ENCODE measurements at regions not wholly inside any gene's neighbourhood (a gene's known extent, or its start where the extent isn't known, plus 50 kb on each side); places are given as distances from the start of the nearest gene placed in this dataset.
A peak's percentile ranks its signal among the peaks of the same experiment; 100 is the strongest.

DNA sequence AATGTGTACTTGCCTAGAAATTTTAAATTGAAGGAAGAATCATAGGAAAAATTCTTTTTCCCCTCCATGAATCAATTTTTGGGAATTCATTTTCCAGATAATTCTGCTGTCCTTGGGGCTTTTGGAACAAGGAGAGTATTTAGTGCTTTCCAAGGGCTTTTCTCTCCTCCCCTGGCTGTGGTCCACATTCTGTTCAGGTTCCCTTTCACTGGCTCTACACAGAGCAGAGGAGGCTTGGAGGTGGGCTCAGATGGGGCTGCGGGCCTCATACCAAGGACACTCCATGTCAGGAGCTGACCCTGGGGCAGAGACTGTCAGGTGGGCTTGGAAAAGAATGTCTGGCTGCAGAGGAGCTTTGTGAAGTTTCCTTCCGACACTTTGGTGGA is 128.1 kb downstream of the GADD45G start:
- no peak for ATAC-seq

DNA sequence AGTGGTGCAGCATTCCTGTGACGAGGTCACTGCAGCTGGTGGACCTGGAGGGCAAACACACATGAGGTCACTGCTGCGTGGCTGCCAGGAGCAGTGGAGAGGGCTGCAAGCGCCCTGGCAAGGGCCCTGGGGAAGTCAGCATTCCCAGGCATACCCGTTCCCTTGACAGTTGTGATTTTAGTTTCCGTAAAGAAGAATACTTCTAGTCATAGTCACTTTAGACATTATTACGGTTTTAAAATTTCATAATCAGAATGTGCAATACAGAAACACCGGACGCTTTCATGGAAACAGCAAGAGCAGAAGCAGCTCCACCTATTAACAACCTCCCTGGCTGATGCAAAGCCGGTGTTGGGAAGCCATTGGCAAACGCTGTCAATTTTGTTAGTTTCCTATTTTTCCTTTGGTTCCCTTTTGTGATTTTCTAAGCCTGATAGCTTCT is 129.8 kb downstream of the GADD45G start:
- H3K4me1 Mint-ChIP-seq: peaks cover 9% of the 10 kb centered on the region
- DNase-seq (no peak), ATAC-seq (no peak)
- no peaks in the 10 kb centered on the region for H3K9me3 Mint-ChIP-seq
- no peak overlapping the region for H3K27ac Mint-ChIP-seq
- no peaks in the 10 kb centered on the region for H3K36me3 Mint-ChIP-seq (ENCODE audit: low read depth)
- no peaks in the 10 kb centered on the region for H3K27me3 Mint-ChIP-seq
- no peak overlapping the region for H3K4me3 Mint-ChIP-seq

More for the DNA sequence above, 128.1 kb downstream of the GADD45G start:
- no peaks in the 10 kb centered on the region for H3K27me3 Mint-ChIP-seq
- DNase-seq: no peak
- H3K36me3 Mint-ChIP-seq (ENCODE audit: low read depth): no peaks in the 10 kb centered on the region
- no peaks in the 10 kb centered on the region for H3K4me1 Mint-ChIP-seq
- no peak overlapping the region for H3K4me3 Mint-ChIP-seq
- H3K27ac Mint-ChIP-seq: no peak overlapping the region
- H3K9me3 Mint-ChIP-seq: no peaks in the 10 kb centered on the region

DNA sequence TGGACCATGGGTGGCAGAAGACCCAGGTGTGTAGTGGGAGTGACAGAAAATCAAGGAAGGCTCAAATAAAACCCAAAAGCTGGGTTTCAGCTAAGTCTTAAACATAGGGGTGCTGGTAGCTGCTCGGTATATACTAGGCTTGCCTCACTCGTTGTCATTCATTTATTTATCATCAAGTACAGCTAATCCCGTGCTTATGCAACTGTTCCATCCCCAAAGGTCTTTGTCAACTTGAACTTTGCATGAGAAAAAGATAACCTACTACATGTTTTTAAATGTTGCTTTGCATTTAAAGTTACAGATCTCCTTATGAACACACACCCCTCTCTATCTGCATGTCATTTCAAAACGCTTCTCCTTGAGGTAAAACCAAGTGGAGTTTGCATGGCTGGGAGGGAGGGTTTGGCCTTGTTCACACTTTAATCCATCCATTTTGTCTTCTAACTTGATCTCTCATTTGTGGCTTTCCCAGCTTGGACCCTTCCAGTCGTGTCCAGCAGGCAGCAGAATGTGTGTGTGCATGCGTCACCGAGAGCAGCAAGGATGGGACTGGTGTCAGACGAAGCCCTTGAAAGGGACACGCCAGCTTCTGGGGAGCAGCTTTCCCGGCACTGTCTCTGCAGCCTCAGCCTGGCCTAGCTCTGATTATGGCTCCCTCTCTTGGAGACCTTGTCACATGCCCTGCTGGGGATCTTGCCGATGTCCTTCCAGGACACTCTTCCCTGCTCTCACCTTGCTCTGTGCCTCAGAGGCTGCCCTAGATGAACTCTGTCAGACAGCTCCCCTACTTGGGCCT is 133.5 kb downstream of the GADD45G start:
- no peak overlapping the region for H3K4me3 Mint-ChIP-seq
- no peak overlapping the region for H3K27ac Mint-ChIP-seq
- H3K27me3 Mint-ChIP-seq: no peaks in the 10 kb centered on the region
- ATAC-seq: no peak
- H3K4me1 Mint-ChIP-seq: peaks cover 43% of the 10 kb centered on the region
- no peaks in the 10 kb centered on the region for H3K36me3 Mint-ChIP-seq (ENCODE audit: low read depth)
- no peak for DNase-seq
- no peaks in the 10 kb centered on the region for H3K9me3 Mint-ChIP-seq

- Mint-ChIP-seq H3K27ac (peak overlapping the region; percentile 52), H3K4me3 (no peak overlapping the region), H3K9me3 (no peaks in the 10 kb centered on the region), H3K4me1 (peaks cover 55% of the 10 kb centered on the region), H3K27me3 (no peaks in the 10 kb centered on the region), H3K36me3 (ENCODE audit: low read depth) (no peaks in the 10 kb centered on the region)
- ATAC-seq: no peak
- no peak for DNase-seq
These were observed 134.7 kb downstream of the GADD45G start for GRCh38 chr9:89739511-89739910.

- ATAC-seq: no peak
- Mint-ChIP-seq H3K27ac (peak overlapping the region; percentile 52), H3K27me3 (no peaks in the 10 kb centered on the region), H3K36me3 (ENCODE audit: low read depth) (no peaks in the 10 kb centered on the region), H3K4me3 (no peak overlapping the region), H3K4me1 (peaks cover 57% of the 10 kb centered on the region), H3K9me3 (no peaks in the 10 kb centered on the region)
- no peak for DNase-seq
These were observed 135.1 kb downstream of the GADD45G start for GRCh38 chr9:89739916-89740315.

- Mint-ChIP-seq H3K27ac (no peak overlapping the region), H3K36me3 (ENCODE audit: low read depth) (no peaks in the 10 kb centered on the region), H3K4me3 (peak overlapping the region; percentile 46), H3K9me3 (no peaks in the 10 kb centered on the region), H3K27me3 (no peaks in the 10 kb centered on the region), H3K4me1 (peaks cover 62% of the 10 kb centered on the region)
- DNase-seq (peak; percentile 45), ATAC-seq (peak; percentile 87)
These were observed 135.9 kb downstream of the GADD45G start for GRCh38 chr9:89740722-89741121.

DNA sequence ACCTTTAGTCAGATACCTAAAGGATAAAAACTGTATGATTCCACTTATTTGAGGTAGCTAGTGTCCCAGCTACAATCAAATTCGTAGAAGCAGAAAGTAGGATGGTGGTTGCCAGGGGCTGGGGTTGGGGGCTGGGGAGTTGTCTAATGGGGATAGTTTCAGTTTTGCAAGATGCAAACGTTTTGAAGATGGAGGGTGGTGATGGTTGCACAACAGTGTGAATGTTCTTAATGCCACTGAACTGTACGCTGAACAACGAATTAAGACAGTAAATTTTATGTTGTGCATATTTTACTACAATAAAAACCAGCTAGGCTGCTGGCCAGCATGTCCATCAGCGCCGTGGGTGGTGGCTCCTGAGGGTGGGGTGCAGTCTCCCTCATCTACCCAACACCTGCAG is 137.8 kb downstream of the GADD45G start:
- ATAC-seq: no peak
- Mint-ChIP-seq H3K4me3 (no peak overlapping the region), H3K27ac (no peak overlapping the region), H3K4me1 (peaks cover 62% of the 10 kb centered on the region), H3K27me3 (no peaks in the 10 kb centered on the region), H3K36me3 (ENCODE audit: low read depth) (no peaks in the 10 kb centered on the region), H3K9me3 (no peaks in the 10 kb centered on the region)
- no peak for DNase-seq

DNA sequence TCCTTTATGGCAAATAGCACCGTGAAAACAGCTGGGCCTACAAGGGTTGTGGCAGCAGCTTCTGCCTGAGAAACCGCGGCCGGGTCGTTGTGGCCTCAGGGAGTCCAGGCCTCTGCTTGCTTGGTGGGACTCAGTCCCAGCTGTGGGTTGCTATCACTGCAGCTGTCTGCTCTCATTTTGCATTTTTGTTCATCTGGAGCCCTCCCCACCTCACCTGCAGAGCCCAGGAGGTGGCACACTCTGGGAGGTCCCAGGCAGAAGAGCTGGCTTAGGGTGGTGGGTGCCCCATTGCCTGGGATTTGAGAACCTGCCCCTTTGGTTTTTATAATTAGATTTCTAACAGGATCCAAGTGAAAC is 138.4 kb downstream of the GADD45G start:
- Mint-ChIP-seq H3K27ac (peak overlapping the region; percentile 16), H3K4me1 (peaks cover 66% of the 10 kb centered on the region), H3K27me3 (no peaks in the 10 kb centered on the region), H3K4me3 (no peak overlapping the region), H3K36me3 (ENCODE audit: low read depth) (no peaks in the 10 kb centered on the region), H3K9me3 (no peaks in the 10 kb centered on the region)
- DNase-seq: peak; percentile 30
- ATAC-seq: peak; percentile 16

- DNase-seq (peak; percentile 34), ATAC-seq (peak; percentile 63)
- Mint-ChIP-seq H3K27me3 (no peaks in the 10 kb centered on the region), H3K4me1 (peaks cover 71% of the 10 kb centered on the region), H3K27ac (peak overlapping the region; percentile 16), H3K36me3 (ENCODE audit: low read depth) (no peaks in the 10 kb centered on the region), H3K4me3 (no peak overlapping the region), H3K9me3 (no peaks in the 10 kb centered on the region)
These were observed 138.9 kb downstream of the GADD45G start for GRCh38 chr9:89743573-89744254.

- ATAC-seq: no peak
- Mint-ChIP-seq H3K27ac (no peak overlapping the region), H3K27me3 (no peaks in the 10 kb centered on the region), H3K36me3 (ENCODE audit: low read depth) (no peaks in the 10 kb centered on the region), H3K4me1 (peaks cover 69% of the 10 kb centered on the region), H3K4me3 (no peak overlapping the region), H3K9me3 (no peaks in the 10 kb centered on the region)
- no peak for DNase-seq
These were observed 139.4 kb downstream of the GADD45G start for GRCh38 chr9:89744255-89744648.

DNA sequence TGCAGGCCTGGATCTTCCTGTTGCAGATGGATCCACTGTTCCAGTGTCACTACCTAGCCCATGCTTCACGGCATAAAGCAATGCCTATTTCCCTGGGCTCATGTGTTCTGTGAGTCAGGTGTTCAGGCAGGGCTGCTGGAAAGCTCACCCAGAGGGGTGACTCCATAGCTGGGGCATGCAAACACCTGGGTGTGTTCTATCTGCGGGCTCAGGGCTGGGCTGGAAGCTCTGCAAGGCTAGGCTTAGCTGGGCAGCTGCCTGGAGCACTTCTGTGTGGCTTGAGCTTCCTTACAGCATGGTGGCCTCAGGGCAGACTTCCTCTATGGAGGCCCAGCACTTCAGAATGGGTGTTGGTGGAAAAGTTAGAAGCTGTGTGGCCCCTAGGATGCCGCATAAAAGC is 139.9 kb downstream of the GADD45G start:
- Mint-ChIP-seq H3K27me3 (no peaks in the 10 kb centered on the region), H3K36me3 (ENCODE audit: low read depth) (no peaks in the 10 kb centered on the region), H3K4me1 (peaks cover 68% of the 10 kb centered on the region), H3K27ac (no peak overlapping the region), H3K9me3 (no peaks in the 10 kb centered on the region), H3K4me3 (no peak overlapping the region)
- DNase-seq (no peak), ATAC-seq (no peak)

DNA sequence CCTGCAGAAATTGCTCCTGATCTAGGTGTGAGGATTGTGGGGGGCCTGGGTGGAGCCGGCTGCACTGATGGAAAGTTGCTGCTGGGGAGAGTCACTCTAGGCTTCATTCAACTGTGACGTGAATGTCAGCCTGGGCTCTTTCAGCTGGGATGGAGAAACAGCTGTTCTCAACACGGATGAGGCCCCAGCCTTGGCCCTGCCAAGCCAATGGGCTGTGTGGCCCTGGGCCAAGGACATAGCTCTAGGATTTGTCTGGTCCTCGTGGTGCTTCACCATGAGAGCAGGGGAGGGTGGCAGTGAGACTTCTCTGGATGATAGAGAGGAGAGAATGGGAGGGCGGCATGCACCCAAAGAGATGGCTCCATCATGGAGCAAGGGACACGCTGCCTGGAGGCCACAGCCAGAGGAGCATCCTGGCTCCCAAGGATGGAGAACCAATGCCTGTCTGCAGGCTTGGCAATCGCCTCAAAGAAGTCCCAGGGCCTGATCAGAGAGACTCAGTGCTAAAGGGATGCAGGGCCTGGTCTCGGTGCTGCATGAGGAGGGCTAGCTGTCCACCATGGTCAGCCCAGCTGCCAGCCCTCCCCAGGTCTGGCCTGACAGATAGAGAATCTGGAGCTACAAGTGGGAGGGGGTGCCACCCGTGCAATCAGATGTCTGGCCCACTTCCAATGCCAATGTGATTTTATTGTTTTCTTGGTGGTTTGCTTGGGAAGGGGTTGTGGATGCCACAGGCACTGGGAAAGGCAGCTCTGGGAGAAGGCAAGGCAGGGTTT is 141.0 kb downstream of the GADD45G start:
- H3K36me3 Mint-ChIP-seq (ENCODE audit: low read depth): no peaks in the 10 kb centered on the region
- no peaks in the 10 kb centered on the region for H3K9me3 Mint-ChIP-seq
- H3K27ac Mint-ChIP-seq: no peak overlapping the region
- H3K4me1 Mint-ChIP-seq: peaks cover 57% of the 10 kb centered on the region
- no peaks in the 10 kb centered on the region for H3K27me3 Mint-ChIP-seq
- DNase-seq (no peak), ATAC-seq (no peak)
- no peak overlapping the region for H3K4me3 Mint-ChIP-seq

GRCh38 chr9:89746385-89747116 is 141.7 kb downstream of the GADD45G start:
- H3K9me3 Mint-ChIP-seq: no peaks in the 10 kb centered on the region
- H3K4me3 Mint-ChIP-seq: no peak overlapping the region
- peaks cover 51% of the 10 kb centered on the region for H3K4me1 Mint-ChIP-seq
- no peak overlapping the region for H3K27ac Mint-ChIP-seq
- H3K36me3 Mint-ChIP-seq (ENCODE audit: low read depth): no peaks in the 10 kb centered on the region
- no peaks in the 10 kb centered on the region for H3K27me3 Mint-ChIP-seq
- ATAC-seq (no peak), DNase-seq (no peak)

DNA sequence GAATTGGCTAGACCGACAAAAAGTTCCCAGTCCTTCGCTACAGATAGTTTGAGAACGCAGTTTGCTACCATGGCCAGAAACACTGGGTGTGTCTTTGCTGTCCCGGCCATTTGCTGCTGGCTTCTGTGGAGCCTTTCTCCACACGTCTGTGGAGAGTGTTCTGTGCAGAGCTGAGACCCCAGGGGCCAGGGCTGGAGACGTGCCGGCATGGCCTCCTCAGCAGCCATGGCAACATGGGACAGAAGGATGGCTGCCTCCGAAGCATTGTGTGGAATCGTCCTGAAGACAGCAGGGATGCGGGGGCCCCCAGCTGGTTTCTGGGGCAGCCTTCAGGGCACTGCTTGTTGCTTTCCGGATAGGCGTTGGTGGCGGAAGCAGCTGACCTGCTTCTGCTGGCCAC is 142.8 kb downstream of the GADD45G start:
- peaks cover 43% of the 10 kb centered on the region for H3K4me1 Mint-ChIP-seq
- H3K27ac Mint-ChIP-seq: no peak overlapping the region
- H3K36me3 Mint-ChIP-seq (ENCODE audit: low read depth): no peaks in the 10 kb centered on the region
- H3K27me3 Mint-ChIP-seq: no peaks in the 10 kb centered on the region
- ATAC-seq: no peak
- H3K4me3 Mint-ChIP-seq: no peak overlapping the region
- no peaks in the 10 kb centered on the region for H3K9me3 Mint-ChIP-seq
- DNase-seq: no peak

Data from activated naive CD8-positive, alpha-beta T cell treated with anti-CD3 and anti-CD28 coated beads, Interleukin-2, amount 50 U/mL, for 24 hours (primary cell).